ENCODE measurements at regions not wholly inside any gene's neighbourhood (a gene's known extent, or its start where the extent isn't known, plus 50 kb on each side); places are given as distances from the start of the nearest gene placed in this dataset.

- TF ChIP-seq BCLAF1 (IDR thresholded peaks at IDR 0.05) (no peak), ATF3 (IDR thresholded peaks at IDR 0.05; ENCODE audit: borderline replicate concordance, extremely low read depth, low read depth, low read length) (no peak), HDGF (IDR thresholded peaks at IDR 0.05) (no peak), ETV6 (conservative IDR thresholded peaks at IDR 0.05 in 1 of 2, IDR thresholded peaks at IDR 0.05 in 1 of 2; ENCODE audit: borderline replicate concordance in 1 of 2, low read depth in 1 of 2) (no peak)
These were observed 214.4 kb upstream of the ARL4C start (continued) for GRCh38 chr2:234711308-234711707.

GRCh38 chr2:234710587-234710986, 213.7 kb upstream of the ARL4C start:
- Histone ChIP-seq H3K9me3 (replicated peaks; ENCODE audit: control insufficient read depth, insufficient read depth, low read length) (no peaks in the 10 kb centered on the region), H3K4me1 (ENCODE audit: control insufficient read depth, insufficient read depth, low read length) (no peaks in the 10 kb centered on the region), H3K4me3 (no peak overlapping the region), H4K20me1 (ENCODE audit: control insufficient read depth, insufficient read depth) (no peaks in the 10 kb centered on the region), H3K4me2 (ENCODE audit: control insufficient read depth, insufficient read depth) (no peak overlapping the region), H2AFZ (ENCODE audit: control insufficient read depth, low read depth, low read length) (no peak overlapping the region), H3K79me2 (ENCODE audit: control insufficient read depth, insufficient read depth, low read length) (no peaks in the 10 kb centered on the region), H3K9ac (ENCODE audit: control insufficient read depth, insufficient read depth, low read length) (no peak overlapping the region), H3K27ac (ENCODE audit: control insufficient read depth, insufficient read depth) (no peak overlapping the region), H3K36me3 (ENCODE audit: control insufficient read depth in 2 of 2, insufficient read depth in 2 of 2, low read length in 1 of 2) (no peaks in the 10 kb centered on the region), H3K27me3 (replicated peaks in 1 of 2; ENCODE audit: control insufficient read depth in 2 of 2, insufficient read depth in 2 of 2, low read length in 1 of 2) (no peaks in the 10 kb centered on the region; a peak in 1 of 4 replicates)
- ChIA-PET RAD21 (ENCODE audit: unreplicated experiment) (no interaction called here), SMC1A (ENCODE audit: uncharacterized antibody, unreplicated experiment) (no interaction called here), POLR2A (no interaction called here), CTCF (no interaction called here)
- WGBS (ENCODE audit: insufficient coverage, insufficient replicate concordance, low lambda C conversion rate, missing lambda C conversion rate), result 10% methylated on average over 5 of the region's 5 CpGs
- ATAC-seq (no peak), FAIRE-seq (no peak), DNase-seq (ENCODE audit: low read depth, low spot score) (no peak)
- intact Hi-C loops (cut with micrococcal nuclease; ENCODE audit: unreplicated experiment), result no loop called here
- no peak for TF ChIP-seq PAX5 (IDR thresholded peaks at IDR 0.05; ENCODE audit: borderline replicate concordance, low read depth, low read length)
- no peak for TF ChIP-seq TCF12 (IDR thresholded peaks at IDR 0.05; ENCODE audit: low read depth, low read length)
- BruUV-seq (replicated peaks), result no TSS peak
- in situ Hi-C loops (cut with MboI), result no loop called here
